ENCODE measurements at regions not wholly inside any gene's neighbourhood (a gene's known extent, or its start where the extent isn't known, plus 50 kb on each side); places are given as distances from the start of the nearest gene placed in this dataset.
"Not testable (repeated sequence)": the region's sequence is repeated elsewhere in the genome, so short reads cannot be mapped to it uniquely, and the experiment has no call there.

DNA sequence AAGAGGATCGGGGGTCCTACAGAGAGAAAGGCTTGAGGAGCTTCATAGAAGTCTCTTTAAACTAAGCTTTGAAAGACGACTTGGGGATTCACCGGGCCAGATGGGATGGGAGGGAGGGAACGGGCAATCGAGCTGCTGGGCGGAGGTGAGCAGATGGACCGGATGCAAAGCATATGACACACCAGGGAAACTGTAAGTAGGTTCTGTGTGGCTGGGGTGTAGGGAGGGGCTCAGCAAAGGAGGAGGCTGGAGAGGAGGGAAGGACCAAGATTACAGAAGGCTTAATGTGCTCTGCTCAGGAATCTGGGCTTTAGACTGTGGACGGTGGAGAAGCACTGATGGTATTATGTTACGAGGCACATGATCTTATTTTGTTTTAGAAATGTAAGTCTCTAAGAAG lies 131.5 kb downstream of the MAIP1 start:
- H3K27me3 ChIP-seq = no peaks in the 10 kb centered on the region
- H3K9me3 ChIP-seq = no peaks in the 10 kb centered on the region
- no peak overlapping the region for H3K4me3 ChIP-seq
- no peak for DNase-seq
- H3K36me3 ChIP-seq = no peaks in the 10 kb centered on the region

DNA sequence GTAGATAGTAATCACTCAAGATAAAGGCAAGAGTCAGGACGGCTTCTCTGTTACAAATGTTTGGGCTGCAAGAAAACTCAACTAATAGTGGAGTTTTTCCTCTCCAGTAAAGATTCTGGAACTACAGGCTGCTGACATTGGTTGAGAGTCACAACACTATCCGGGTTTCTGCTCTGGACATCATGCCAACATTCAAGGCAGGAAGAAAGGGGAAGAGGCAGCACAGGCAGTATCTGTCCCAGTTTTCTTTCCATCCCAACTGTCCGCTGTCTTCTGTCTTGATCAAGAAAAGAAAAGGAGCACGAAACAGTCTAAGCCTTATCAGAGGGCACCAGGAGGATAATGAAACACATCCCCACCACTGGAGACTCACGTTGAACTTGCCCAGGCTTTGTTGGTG lies 132.1 kb downstream of the MAIP1 start:
- Histone ChIP-seq H3K9me3 (no peaks in the 10 kb centered on the region), H3K36me3 (no peaks in the 10 kb centered on the region), H3K4me3 (no peak overlapping the region), H3K27me3 (no peaks in the 10 kb centered on the region)
- no peak for DNase-seq

DNA sequence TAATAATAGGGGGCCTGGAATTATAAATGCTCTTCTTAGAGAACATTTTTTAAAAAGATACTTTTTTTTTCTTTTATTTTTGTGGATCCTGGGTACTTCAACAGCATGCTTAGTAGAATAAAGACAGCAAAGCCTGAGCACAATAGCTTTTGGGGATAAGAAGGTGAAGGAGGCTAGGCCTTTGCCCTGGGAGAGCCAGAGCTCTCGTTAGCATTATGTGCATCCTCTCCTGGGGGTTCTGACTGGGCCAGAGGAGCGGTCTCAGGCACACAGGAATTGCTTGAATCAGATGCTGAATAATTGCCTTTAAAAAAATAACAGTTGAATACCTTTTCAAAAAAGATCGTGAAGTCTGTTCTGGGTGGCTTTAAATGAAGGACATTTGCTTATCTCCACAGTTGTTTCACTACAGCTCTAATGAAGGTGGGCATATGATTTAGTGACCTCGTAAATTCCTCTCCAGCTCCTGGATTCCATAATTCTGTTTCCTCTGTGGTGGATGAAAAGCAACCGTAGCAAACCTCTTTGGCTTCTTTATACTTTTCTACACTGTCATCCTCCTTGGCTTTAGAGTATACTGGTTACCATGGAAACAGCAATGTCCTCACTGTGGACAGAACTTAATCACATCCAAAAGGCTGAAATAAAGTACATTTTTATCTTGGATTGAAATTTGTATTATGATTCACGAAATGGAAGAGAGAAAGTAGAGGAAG lies 133.8 kb downstream of the MAIP1 start:
- Histone ChIP-seq H3K9me3 (no peaks in the 10 kb centered on the region), H3K27me3 (no peaks in the 10 kb centered on the region), H3K36me3 (no peaks in the 10 kb centered on the region), H3K4me3 (no peak overlapping the region)
- no peak for DNase-seq

DNA sequence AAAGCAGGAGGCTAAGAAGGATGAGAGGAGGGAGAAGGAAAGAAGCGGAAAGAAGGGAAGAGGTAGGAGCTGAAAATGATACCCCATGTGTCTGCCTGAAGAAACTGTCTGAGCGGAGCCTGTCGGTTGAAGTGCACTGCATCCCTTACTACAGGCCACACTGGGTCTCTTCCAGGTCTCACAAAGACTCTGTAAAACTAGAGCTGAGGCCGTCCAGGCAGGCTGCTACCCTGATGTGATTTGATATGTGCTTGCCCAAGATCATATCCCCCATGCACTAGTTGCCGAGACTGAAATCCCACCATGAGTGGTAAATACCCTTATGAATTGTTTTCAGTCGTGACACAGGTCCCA lies 134.4 kb downstream of the MAIP1 start:
- Histone ChIP-seq H3K27me3 (no peaks in the 10 kb centered on the region), H3K36me3 (no peaks in the 10 kb centered on the region), H3K9me3 (no peaks in the 10 kb centered on the region), H3K4me3 (no peak overlapping the region)
- DNase-seq = no peak

DNA sequence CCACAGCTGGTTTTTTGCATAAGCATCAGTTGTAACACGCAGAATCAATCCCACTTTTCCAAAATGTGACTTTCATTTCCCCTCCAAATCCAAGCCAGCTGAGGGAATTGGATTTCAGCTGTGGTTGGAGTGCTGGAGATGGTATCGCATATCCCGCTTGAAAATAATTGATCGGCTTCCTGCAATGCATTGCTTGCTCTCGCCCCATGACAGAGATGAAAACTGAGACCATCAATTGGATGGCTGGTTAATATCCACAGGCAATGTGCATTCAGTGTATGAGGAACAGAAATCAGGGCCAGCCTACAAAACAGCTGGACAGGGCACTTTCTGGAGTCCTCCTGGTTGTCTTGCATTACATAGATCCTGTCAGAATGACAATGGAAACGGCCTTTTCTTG lies 135.3 kb downstream of the MAIP1 start:
- no peak overlapping the region for H3K4me3 ChIP-seq
- no peak for DNase-seq

DNA sequence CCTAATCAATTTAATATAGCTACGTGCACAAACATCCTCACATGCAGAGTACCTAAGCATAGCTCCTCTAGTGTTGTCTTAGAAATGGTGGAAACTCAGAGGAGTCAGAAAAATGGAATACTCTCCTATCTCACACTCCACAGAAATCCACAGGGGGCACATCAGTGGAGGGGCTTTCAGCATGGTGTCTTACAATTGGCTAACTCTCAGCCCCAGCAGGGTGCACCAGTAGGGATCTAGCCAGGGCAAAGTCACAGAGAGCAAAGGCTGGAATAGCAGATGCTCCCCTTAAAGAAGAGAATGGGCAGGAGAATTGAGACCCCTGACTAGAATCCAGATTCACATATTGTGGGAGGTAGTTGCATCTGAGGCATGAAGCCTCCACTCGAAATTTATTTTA lies 135.7 kb downstream of the MAIP1 start:
- Histone ChIP-seq H3K36me3 (no peaks in the 10 kb centered on the region), H3K27me3 (no peaks in the 10 kb centered on the region), H3K9me3 (no peaks in the 10 kb centered on the region), H3K4me3 (no peak overlapping the region)
- DNase-seq = no peak

More for the DNA sequence above, 135.3 kb downstream of the MAIP1 start:
- no peaks in the 10 kb centered on the region for H3K9me3 ChIP-seq
- H3K36me3 ChIP-seq = no peaks in the 10 kb centered on the region
- no peaks in the 10 kb centered on the region for H3K27me3 ChIP-seq

DNA sequence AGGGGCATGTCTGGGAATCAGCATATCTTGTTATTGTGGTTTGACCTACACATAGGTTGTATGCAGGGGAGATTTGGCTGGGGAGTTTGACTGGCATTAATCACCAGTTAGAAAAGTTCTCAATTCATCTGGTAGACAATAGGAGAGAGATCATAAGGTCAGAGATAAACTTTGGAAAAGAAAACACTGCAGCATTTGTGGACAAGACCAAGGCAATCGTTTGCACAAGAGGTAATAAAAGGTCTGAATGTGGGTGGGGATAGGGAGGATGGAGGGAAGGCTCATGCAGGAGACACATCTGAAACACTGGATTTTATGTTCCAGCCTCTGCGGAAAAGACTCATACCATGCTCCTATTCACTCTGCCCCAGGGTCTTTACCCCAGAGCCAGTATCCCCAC lies 136.9 kb downstream of the MAIP1 start:
- H3K36me3 ChIP-seq = no peaks in the 10 kb centered on the region
- H3K4me3 ChIP-seq = no peak overlapping the region
- H3K27me3 ChIP-seq = no peaks in the 10 kb centered on the region
- no peaks in the 10 kb centered on the region for H3K9me3 ChIP-seq
- DNase-seq = no peak

DNA sequence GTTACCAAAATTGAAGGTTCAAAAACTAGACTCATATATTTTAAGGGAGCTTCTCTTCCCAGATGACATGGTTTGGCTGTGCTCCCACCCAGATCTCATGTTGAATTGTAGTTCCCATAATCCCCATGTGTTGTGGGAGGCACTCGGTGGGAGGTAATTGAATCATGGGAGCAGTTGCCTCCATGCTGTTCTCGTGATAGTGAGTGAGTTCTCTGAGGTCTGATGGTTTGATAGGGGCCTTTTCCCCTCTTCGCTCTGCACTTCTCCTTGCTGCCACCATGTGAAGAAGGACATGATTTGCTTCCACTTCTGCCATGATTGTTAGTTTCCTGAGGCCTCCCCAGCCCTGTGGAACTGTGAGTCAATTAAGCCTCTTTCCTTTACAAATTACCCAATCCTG lies 140.1 kb downstream of the MAIP1 start:
- H3K27me3 ChIP-seq = no peaks in the 10 kb centered on the region
- no peak overlapping the region for H3K4me3 ChIP-seq
- no peaks in the 10 kb centered on the region for H3K36me3 ChIP-seq
- no peak for DNase-seq
- H3K9me3 ChIP-seq = no peaks in the 10 kb centered on the region

DNA sequence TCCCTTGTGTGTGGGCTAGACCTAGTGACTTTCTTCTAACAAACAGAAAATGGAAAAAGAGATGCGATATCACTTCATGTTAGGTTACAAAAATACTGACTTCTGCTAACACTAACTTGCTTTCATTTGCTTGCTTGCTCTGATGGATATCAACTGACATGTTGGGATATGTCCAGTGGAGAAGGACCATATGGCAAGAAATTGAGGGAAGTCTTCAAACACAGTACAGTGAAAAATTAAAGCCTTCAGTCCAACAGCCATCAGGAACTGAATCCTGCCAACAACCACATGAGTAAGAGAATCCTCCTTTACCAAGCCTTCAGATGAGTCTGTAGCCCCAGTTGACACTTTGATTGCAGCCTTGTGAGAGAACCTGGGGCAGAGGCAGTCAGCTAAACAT lies 143.9 kb downstream of the MAIP1 start:
- H3K9me3 ChIP-seq = no peaks in the 10 kb centered on the region

DNA sequence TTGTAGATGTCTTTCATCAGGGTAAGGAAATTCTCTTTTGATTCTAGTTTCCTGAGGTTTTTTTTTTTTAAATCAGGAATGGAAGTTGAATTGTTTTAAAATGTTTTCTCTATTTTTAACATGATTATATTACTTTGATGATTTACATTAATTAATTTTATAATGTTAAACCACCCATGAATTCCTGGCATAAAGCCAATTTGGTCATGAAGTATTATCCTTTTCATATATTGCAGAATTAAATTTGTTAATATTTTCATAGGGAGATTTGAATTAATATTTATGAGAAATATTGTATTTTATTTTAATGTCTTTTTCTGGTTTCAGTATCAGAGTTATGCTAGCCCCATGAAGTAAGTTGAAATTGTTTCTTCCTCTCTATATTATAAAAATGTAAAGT lies 144.6 kb downstream of the MAIP1 start:
- H3K4me3 ChIP-seq = no peak overlapping the region
- no peaks in the 10 kb centered on the region for H3K9me3 ChIP-seq
- no peak for DNase-seq
- no peaks in the 10 kb centered on the region for H3K36me3 ChIP-seq
- H3K27me3 ChIP-seq = no peaks in the 10 kb centered on the region

More for the DNA sequence above, 143.9 kb downstream of the MAIP1 start:
- no peaks in the 10 kb centered on the region for H3K36me3 ChIP-seq
- no peaks in the 10 kb centered on the region for H3K27me3 ChIP-seq
- no peak overlapping the region for H3K4me3 ChIP-seq
- no peak for DNase-seq

DNA sequence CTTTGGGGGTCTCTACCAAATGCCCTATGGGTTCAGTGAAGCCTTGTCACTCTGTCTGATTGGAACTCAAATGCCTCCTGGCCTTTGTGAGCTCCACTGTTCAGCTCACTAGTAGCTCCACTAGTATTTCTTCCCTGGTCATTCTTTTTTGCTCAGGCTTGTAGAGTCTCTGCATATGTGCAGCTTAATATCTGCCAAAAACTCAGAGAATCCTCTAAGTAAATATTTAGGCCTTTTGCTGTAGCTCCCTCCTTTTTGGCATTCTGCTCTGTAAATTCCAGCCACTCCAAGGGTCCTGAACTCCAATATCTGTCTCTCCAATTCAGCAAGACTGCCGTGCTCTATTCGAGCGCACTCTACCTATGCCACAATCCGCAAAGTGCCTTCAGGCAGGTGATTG lies 146.5 kb downstream of the MAIP1 start:
- no peak for DNase-seq
- H3K36me3 ChIP-seq = no peaks in the 10 kb centered on the region
- H3K9me3 ChIP-seq = no peaks in the 10 kb centered on the region
- H3K4me3 ChIP-seq = no peak overlapping the region
- no peaks in the 10 kb centered on the region for H3K27me3 ChIP-seq

DNA sequence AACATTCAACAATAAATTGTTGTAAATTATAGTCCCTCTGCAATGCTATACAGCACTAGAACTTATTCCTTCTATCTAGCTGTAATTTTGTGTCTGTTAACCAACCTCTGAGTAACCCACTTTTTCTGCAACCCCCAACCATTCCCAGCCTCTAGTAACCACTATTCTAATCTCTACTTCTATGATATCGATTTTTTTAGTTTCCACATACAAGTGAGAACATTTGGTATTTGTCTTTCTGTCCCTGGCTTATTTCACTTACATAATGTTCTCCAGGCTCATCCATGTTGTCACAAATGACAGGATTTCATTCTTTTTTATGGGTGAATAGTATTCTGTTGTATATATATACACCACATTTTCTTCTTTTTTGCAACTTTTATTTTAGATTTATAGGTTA lies 147.6 kb downstream of the MAIP1 start:
- Histone ChIP-seq H3K4me3 (no peak overlapping the region), H3K36me3 (no peaks in the 10 kb centered on the region), H3K27me3 (no peaks in the 10 kb centered on the region), H3K9me3 (no peaks in the 10 kb centered on the region)
- no peak for DNase-seq

DNA sequence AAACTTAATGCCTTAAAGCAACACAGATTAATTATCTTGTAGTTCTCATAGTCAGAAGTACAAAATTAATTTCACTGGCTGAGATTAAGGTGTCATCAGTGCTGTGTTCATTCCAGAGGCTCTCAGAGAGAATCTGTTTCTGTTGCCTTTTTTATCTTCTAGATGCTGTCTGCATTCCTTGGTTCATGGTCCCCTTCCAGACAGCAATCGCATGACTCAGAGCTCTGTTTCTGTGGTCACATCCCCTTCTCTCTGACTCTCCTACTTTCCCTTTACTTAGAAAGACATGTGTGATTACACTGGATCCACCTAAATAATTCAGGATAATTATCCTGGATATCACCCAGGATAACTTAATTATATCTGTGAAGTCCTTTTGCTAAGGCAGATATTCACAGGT lies 148.6 kb downstream of the MAIP1 start:
- peak; percentile 15 for DNase-seq
- Histone ChIP-seq H3K36me3 (no peaks in the 10 kb centered on the region), H3K27me3 (no peaks in the 10 kb centered on the region), H3K9me3 (no peaks in the 10 kb centered on the region), H3K4me3 (no peak overlapping the region)

DNA sequence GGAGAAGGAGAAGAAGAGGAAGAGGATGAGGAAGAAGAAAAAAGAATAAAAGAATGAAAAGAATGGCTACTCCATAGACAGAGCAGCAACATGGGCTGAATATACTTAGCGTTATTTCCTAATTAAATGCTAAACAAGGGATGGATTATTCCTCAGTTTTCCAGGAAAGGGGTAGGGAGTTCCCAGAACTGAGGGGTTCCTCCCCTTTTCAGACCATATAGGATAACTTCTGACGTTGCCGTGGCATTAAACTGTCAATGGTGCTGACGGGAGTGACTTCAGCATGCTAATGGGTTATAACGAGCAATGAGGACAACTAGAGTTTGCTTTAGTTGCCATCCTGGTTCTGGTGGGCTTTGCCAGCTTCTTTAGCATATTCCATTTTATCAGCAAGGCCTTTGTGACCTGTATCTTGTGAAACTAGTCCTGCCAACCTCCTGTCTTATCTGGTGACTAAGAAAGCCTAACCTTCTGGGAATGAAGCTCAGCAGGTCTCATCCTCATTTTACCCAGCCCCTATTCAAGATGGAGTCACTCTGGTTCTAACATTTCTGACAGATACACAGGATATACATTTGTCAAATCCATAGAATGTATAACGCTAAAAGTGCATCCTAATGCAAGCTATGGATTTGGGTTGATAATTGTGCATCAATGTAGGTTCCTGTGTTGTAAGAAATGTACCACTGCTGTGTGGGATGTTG lies 152.3 kb downstream of the MAIP1 start:
- Histone ChIP-seq H3K36me3 (no peaks in the 10 kb centered on the region), H3K4me3 (no peak overlapping the region), H3K27me3 (no peaks in the 10 kb centered on the region), H3K9me3 (no peaks in the 10 kb centered on the region)
- DNase-seq = no peak

DNA sequence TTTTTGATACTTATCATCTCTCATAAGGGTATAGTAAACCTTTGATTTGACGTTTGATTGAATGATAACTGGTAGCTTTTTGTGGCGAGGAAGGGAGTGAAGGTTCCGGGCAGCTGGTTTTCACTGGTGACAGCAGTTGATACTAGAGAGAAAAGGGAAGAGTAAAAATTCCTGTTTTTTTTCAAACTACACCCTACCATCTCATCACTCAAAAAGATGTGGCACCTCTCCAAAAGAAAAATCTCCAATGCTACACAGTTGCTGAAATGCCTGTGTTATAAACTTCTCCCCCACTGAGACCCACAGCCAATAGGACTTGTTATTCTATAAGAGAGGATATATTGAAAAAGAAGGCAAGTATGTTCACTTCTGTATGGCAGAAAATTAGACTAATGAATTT lies 154.0 kb downstream of the MAIP1 start:
- no peaks in the 10 kb centered on the region for H3K27me3 ChIP-seq
- DNase-seq = no peak
- H3K36me3 ChIP-seq = no peaks in the 10 kb centered on the region
- no peaks in the 10 kb centered on the region for H3K9me3 ChIP-seq
- no peak overlapping the region for H3K4me3 ChIP-seq

DNA sequence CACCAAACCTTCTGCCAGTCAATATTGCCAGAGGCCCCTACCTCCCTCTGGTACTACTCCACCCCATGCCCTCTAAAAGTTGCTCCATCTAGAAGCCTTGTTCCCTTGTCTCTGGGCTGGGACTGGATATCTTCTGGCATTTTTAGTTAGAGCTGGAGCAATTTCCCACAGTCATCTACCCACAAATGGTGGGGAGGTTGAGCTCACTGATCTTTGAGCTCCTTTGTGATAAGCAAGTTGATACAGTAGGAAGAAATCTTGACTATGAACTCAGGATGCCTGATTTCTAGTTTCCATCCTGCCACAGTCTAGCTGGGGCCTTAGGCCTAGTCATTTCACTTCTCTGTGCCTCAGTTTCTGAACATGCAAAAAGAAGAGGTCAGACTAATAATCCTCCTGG lies 155.0 kb downstream of the MAIP1 start:
- DNase-seq = no peak
- H3K4me3 ChIP-seq = no peak overlapping the region
- H3K36me3 ChIP-seq = no peaks in the 10 kb centered on the region
- H3K9me3 ChIP-seq = no peaks in the 10 kb centered on the region
- no peaks in the 10 kb centered on the region for H3K27me3 ChIP-seq

DNA sequence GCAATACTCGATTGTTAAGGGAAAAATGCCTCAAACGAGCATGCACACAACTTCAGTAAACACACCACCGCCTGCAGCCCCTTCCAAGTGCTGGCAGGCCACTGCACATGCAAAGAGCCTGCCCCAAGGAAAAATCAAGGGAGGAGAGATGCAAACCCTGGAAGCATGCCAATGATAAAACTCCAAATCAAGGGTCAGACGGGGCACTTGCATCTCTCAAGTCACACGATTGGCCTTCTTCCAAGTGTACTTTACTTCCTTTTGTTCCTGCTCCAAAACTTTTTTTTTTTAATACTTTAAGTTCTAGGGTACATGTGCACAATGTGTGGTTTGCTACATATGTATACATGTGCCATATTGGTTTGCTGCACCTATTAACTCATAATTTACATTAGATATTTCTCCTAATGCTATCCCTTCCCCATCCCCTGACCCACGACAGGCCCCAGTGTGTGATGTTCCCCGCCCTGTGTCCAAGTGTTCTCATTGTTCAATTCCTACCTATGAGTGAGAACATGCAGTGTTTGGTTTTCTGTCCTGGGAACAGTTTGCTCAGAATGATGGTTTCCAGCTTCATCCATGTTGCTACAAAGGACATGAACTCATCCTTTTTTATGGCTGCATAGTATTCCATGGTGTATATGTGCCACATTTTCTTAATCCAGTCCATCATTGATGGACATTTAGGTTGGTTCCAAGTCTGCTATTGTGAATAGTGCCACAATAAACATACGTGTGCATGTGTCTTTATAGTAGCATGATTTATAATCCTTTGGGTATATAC lies 157.8 kb downstream of the MAIP1 start:
- not testable (repeated sequence) for H3K4me3 ChIP-seq, H3K36me3 ChIP-seq, H3K9me3 ChIP-seq, H3K27me3 ChIP-seq, DNase-seq

DNA sequence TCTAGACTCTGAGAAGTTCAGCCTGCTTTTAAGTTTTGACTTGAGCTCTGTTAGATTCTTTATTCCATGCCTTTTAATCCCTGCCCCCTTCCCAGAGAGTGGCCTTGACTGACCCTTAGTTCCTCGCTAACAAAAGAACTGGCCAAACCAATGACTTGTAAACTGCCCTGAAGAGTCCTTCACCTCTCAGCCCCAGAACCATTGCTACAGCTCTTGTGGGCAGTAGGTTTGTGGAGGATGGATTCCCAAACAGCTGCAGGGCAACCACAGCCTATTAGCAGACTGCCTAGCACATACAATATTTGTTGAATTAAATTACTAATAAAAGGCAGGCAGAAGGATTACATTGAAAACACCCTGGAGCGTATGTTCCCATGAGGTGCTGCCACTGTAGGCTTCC lies 163.9 kb downstream of the MAIP1 start:
- no peaks in the 10 kb centered on the region for H3K36me3 ChIP-seq
- DNase-seq = no peak
- H3K9me3 ChIP-seq = no peaks in the 10 kb centered on the region
- H3K4me3 ChIP-seq = no peak overlapping the region
- H3K27me3 ChIP-seq = no peaks in the 10 kb centered on the region

Measured in MG63 (cell line).